KMS-11 (cell line): ENCODE measurements at regions not wholly inside any gene's neighbourhood (a gene's known extent, or its start where the extent isn't known, plus 50 kb on each side); places are given as distances from the start of the nearest gene placed in this dataset.

Source experiments
- H2AFZ ChIP-seq: fragments of 200-600 bp; sonication (generic); 2 replicates; pipeline ENCODE4 v1.6.1; 2016; ENCODE audit warnings: antibody characterized with exemption, mixed run types, low read depth
- H3K27ac ChIP-seq: fragments of 200-600 bp; sonication (generic); 2 replicates; pipeline ENCODE4 v1.6.1; 2016; ENCODE audit warnings: mild to moderate bottlenecking, mixed run types
- H3K27me3 ChIP-seq: fragments of 200-600 bp; sonication (generic); 2 replicates; pipeline ENCODE4 v1.6.1; 2017; ENCODE audit warnings: mild to moderate bottlenecking, low read depth, mixed run types, moderate library complexity; ENCODE audit not compliant: insufficient read depth
- H3K36me3 ChIP-seq: fragments of 200-600 bp; sonication (generic); 2 replicates; pipeline ENCODE4 v1.6.1; 2017; ENCODE audit warnings: mild to moderate bottlenecking, mixed run types; ENCODE audit not compliant: insufficient read depth
- H3K4me1 ChIP-seq: fragments of 200-600 bp; sonication (generic); 2 replicates; pipeline ENCODE4 v1.6.1; 2016; ENCODE audit warnings: mild to moderate bottlenecking, low read depth, mixed run types; ENCODE audit not compliant: poor library complexity, severe bottlenecking
- H3K4me2 ChIP-seq: fragments of 200-600 bp; sonication (generic); 2 replicates; pipeline ENCODE4 v1.7.0; 2016; ENCODE audit warnings: mild to moderate bottlenecking, mixed run types
- H3K4me3 ChIP-seq: fragments of 200-600 bp; sonication (generic); IDR thresholded peaks from 2 replicates; pipeline ENCODE4 v1.6.1; 2017; ENCODE audit warnings: low read depth, low read length, mixed read lengths; ENCODE audit not compliant: insufficient read depth
- H3K79me2 ChIP-seq: fragments of 200-600 bp; sonication (generic); 2 replicates; pipeline ENCODE4 v1.6.1; 2016; ENCODE audit warnings: low read depth, mixed run types; ENCODE audit not compliant: insufficient read depth
- H3K9ac ChIP-seq: fragments of 200-600 bp; sonication (generic); 2 replicates; pipeline ENCODE4 v1.6.1; 2016; ENCODE audit warnings: mild to moderate bottlenecking, mixed run types
- H4K20me1 ChIP-seq: fragments of 200-600 bp; sonication (generic); 2 replicates; pipeline ENCODE4 v1.6.1; 2016; ENCODE audit warnings: mild to moderate bottlenecking, mixed run types; ENCODE audit not compliant: insufficient read depth
- TF ChIP-seq, protein P1 (sequence below): fragments of 200-600 bp; sonication (generic); conservative IDR thresholded peaks from 2 replicates; pipeline ENCODE4 v1.6.1; 2017; ENCODE audit warnings: low read depth, mild to moderate bottlenecking, antibody characterized with exemption, low read length, moderate library complexity, mixed read lengths

DNA sequence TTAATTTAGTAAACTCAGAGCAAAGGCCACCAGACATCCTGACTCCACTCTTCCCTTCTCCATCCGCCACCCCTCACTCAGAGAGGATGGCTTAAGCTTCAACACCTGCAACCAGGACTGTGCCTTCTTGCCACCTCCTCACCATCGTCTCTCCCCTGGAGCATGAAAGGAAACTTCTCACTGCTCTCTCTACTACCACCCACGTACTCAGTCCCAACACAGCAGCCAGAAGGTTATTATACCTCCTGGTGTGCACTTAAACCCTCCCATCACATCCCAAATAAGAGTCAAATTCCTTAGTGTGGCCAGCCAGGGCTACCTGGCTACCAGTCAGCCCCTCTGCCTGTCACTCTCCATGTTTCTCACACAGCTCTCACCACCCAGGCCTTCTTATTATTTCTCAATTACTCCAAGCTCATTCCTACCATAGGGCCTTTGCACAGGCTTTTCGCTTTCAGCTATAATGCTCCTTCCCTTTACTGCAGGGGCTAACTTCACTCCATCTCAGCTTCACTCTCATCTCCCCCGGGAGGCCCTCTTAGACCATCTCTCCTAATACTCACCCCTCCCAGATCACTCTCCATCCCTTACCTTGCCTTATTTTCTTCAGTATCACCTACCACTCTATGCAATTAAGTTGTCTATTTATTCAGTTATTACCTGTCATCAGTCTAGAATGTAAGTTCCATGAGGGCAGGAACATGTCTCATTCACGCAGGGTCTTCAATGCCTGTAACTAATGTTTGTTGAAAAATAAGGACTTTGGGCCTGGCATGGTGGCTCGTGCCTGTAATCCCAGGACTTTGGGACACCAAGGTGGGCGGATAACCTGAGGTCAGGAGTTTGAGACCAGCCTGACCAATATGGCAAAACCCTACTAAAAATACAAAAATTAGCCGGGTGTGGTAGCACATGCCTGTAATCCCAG, 137.5 kb downstream of the TOMM20 start:
- H3K4me1 ChIP-seq: no peaks in the 10 kb centered on the region
- H3K9ac ChIP-seq: no peak overlapping the region
- H2AFZ ChIP-seq: no peak overlapping the region
- H3K79me2 ChIP-seq: no peaks in the 10 kb centered on the region
- H4K20me1 ChIP-seq: no peaks in the 10 kb centered on the region
- H3K27me3 ChIP-seq: no peaks in the 10 kb centered on the region
- TF ChIP-seq, protein P1, sequence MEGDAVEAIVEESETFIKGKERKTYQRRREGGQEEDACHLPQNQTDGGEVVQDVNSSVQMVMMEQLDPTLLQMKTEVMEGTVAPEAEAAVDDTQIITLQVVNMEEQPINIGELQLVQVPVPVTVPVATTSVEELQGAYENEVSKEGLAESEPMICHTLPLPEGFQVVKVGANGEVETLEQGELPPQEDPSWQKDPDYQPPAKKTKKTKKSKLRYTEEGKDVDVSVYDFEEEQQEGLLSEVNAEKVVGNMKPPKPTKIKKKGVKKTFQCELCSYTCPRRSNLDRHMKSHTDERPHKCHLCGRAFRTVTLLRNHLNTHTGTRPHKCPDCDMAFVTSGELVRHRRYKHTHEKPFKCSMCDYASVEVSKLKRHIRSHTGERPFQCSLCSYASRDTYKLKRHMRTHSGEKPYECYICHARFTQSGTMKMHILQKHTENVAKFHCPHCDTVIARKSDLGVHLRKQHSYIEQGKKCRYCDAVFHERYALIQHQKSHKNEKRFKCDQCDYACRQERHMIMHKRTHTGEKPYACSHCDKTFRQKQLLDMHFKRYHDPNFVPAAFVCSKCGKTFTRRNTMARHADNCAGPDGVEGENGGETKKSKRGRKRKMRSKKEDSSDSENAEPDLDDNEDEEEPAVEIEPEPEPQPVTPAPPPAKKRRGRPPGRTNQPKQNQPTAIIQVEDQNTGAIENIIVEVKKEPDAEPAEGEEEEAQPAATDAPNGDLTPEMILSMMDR: no peak
- no peaks in the 10 kb centered on the region for H3K36me3 ChIP-seq
- no peak overlapping the region for H3K4me2 ChIP-seq
- no peak overlapping the region for H3K27ac ChIP-seq
- no peak overlapping the region for H3K4me3 ChIP-seq

DNA sequence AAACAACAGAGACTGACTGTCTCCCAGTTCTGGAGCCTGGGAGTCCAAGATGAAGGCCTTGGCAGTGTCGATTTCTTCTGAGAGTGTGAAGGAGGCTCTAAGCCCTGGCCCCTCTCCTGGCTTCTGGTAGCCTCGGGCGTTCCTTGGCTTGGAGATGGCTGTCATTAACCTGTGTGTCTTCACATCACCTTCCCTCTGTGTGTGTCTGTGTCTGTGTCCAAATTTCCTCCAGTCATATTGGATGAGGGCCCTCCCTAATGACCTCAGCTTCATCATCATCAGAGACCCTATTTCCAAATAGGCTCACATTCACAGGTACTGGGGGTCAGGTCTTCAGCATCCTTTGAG, 138.3 kb downstream of the TOMM20 start:
- Histone ChIP-seq H3K36me3 (no peaks in the 10 kb centered on the region), H2AFZ (no peak overlapping the region)

DNA sequence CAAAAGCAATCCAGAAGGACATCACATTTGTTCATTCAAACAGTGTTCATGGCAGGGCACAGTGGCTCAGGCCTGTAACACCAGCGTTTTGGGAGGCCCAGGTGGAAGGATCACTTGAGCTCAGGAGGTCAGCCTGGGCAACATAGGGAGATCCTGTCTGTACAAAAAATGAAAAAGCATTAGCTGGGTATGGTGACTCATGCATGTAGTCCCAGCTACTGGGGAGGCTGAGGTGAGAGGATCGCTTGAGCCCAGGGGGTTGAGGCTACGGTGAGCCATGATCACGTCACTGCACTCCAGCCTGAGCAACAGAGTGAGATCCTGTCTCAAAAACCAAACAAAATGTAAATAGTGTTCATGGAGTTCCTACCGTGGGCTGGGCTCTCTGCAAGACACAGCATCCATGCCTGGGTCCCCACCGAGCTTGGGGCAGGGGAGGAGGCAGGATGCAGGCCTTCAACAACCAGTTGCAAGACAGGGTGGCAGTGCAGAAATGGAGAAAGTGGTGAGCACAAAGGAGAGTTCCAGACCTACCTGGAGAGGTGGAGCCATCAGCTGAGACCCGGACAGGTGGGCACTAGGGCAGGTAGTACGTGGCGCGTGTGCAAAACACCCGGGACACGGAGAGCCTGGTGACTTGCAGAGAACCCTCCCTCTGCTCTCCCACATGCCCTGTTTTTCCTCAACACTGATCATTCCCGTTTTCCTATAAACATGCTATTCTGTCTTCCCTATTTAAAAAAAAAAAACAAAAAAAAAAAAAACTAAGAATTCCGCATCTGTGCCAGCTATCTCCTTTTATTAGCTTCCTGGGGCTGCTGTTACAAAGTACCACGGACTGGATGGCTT, 138.9 kb downstream of the TOMM20 start:
- TF ChIP-seq, protein P1: no peak
- Histone ChIP-seq H3K9ac (no peak overlapping the region), H3K4me1 (no peaks in the 10 kb centered on the region), H3K4me3 (no peak overlapping the region), H3K27me3 (no peaks in the 10 kb centered on the region), H4K20me1 (no peaks in the 10 kb centered on the region), H3K27ac (no peak overlapping the region), H3K79me2 (no peaks in the 10 kb centered on the region), H3K4me2 (no peak overlapping the region), H3K36me3 (no peaks in the 10 kb centered on the region), H2AFZ (no peak overlapping the region)

More for the DNA sequence above, 138.3 kb downstream of the TOMM20 start:
- no peaks in the 10 kb centered on the region for H3K27me3 ChIP-seq
- no peaks in the 10 kb centered on the region for H3K79me2 ChIP-seq
- H3K27ac ChIP-seq: no peak overlapping the region
- H3K4me1 ChIP-seq: no peaks in the 10 kb centered on the region
- no peak overlapping the region for H3K9ac ChIP-seq
- no peak overlapping the region for H3K4me2 ChIP-seq
- H3K4me3 ChIP-seq: no peak overlapping the region
- TF ChIP-seq, protein P1: no peak
- no peaks in the 10 kb centered on the region for H4K20me1 ChIP-seq

DNA sequence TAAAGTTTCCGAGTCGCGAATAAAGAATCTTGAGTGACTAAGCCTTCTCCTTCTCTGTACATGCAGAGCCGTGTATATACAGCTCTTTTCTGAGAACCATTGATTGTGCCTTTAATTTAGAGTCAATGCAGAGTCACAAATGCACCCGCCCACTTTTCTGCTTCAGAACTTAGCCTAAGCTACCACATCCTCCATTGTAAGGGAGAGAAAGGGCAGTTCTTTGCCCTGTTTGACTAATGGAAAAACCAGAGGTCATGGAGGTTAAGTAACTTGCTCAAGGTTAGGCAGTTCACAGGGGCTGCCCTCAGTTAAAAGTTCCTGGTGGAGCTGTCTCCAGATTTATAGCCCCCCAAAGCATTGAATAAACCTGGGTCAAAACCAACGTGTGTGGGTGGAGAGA, 139.6 kb downstream of the TOMM20 start:
- H4K20me1 ChIP-seq: no peaks in the 10 kb centered on the region
- no peaks in the 10 kb centered on the region for H3K36me3 ChIP-seq
- no peak overlapping the region for H2AFZ ChIP-seq
- TF ChIP-seq, protein P1: no peak
- H3K4me3 ChIP-seq: no peak overlapping the region
- H3K27me3 ChIP-seq: no peaks in the 10 kb centered on the region
- no peaks in the 10 kb centered on the region for H3K79me2 ChIP-seq
- H3K9ac ChIP-seq: no peak overlapping the region
- H3K4me1 ChIP-seq: no peaks in the 10 kb centered on the region
- H3K4me2 ChIP-seq: no peak overlapping the region
- no peak overlapping the region for H3K27ac ChIP-seq
